HG02642 (cell line): ENCODE measurements at regions not wholly inside any gene's neighbourhood (a gene's known extent, or its start where the extent isn't known, plus 50 kb on each side); places are given as distances from the start of the nearest gene placed in this dataset.

Experiments used
- ATAC-seq: cut with Tn5 transposase; IDR thresholded peaks from one replicate; pipeline ENCODE4 v1.9.1; 2021; ENCODE audit warnings: mild to moderate bottlenecking; ENCODE audit not compliant: unreplicated experiment, poor library complexity

GRCh38 chr15:96390986-96391385 is 60.5 kb downstream of the NR2F2 start:
- ATAC-seq = no peak

- no peak for ATAC-seq
Measured at GRCh38 chr15:96392380-96393208, 62.1 kb downstream of the NR2F2 start.

GRCh38 chr15:96393209-96393513 is 62.7 kb downstream of the NR2F2 start:
- no peak for ATAC-seq

- ATAC-seq = no peak
Measured at GRCh38 chr15:96395687-96396086, 65.2 kb downstream of the NR2F2 start.

GRCh38 chr15:96398776-96399175 is 68.3 kb downstream of the NR2F2 start:
- no peak for ATAC-seq

GRCh38 chr15:96402403-96402802 is 71.9 kb downstream of the NR2F2 start:
- ATAC-seq = no peak

GRCh38 chr15:96403071-96403470 is 72.6 kb downstream of the NR2F2 start:
- ATAC-seq = no peak

- ATAC-seq = no peak
Measured at GRCh38 chr15:96403932-96404331, 73.4 kb downstream of the NR2F2 start.

- ATAC-seq = no peak
Measured at GRCh38 chr15:96404560-96404959, 74.1 kb downstream of the NR2F2 start.

GRCh38 chr15:96406291-96406690 is 75.8 kb downstream of the NR2F2 start:
- no peak for ATAC-seq

GRCh38 chr15:96406701-96407100 is 76.2 kb downstream of the NR2F2 start:
- no peak for ATAC-seq

GRCh38 chr15:96407482-96407881 is 77.0 kb downstream of the NR2F2 start:
- no peak for ATAC-seq

GRCh38 chr15:96408591-96409183 is 78.2 kb downstream of the NR2F2 start:
- no peak for ATAC-seq

GRCh38 chr15:96409215-96410138 is 79.0 kb downstream of the NR2F2 start:
- ATAC-seq = no peak

GRCh38 chr15:96410175-96411055 is 79.9 kb downstream of the NR2F2 start:
- ATAC-seq = no peak

GRCh38 chr15:96411056-96412031 is 80.8 kb downstream of the NR2F2 start:
- no peak for ATAC-seq

GRCh38 chr15:96412045-96412905 is 81.8 kb downstream of the NR2F2 start:
- ATAC-seq = no peak

- no peak for ATAC-seq
Measured at GRCh38 chr15:96412906-96413231, 82.4 kb downstream of the NR2F2 start.
